CD4-positive, alpha-beta T cell (primary cell): ENCODE measurements at regions not wholly inside any gene's neighbourhood (a gene's known extent, or its start where the extent isn't known, plus 50 kb on each side); places are given as distances from the start of the nearest gene placed in this dataset.

Source experiments
- ATAC-seq: fragments of 200-7000 bp; cut with Tn5 transposase; one replicate; pipeline ENCODE4 v1.10.0; 2022; ENCODE audit warnings: mild to moderate bottlenecking; ENCODE audit not compliant: poor library complexity
- CTCF ChIA-PET: fragments of 350-600 bp; sonication (Branson Sonifier 250); formaldehyde crosslinking; loops from one replicate; lab custom pipeline; 2021; ENCODE audit warnings: antibody characterized with exemption, inconsistent platforms; lab: Charles Lee
- POLR2A ChIA-PET: fragments of 350-600 bp; sonication (Branson Sonifier 250); formaldehyde crosslinking; loops from one replicate; lab custom pipeline; 2021; ENCODE audit warnings: antibody characterized with exemption, inconsistent platforms; lab: Charles Lee
- DNase-seq, 14 experiments: peaks; one replicate each; pipeline ENCODE4 v3.0.0-alpha.2; 2013 to 2020; ENCODE audit warnings: mixed read lengths in 2 of 14
- H3K27ac ChIP-seq, 2 donors: one replicate each; pipeline versions ENCODE4 v1.5.1 to v1.7.0; 2013; ENCODE audit warnings: low read length in 2 of 2, low read depth in 1 of 2, mild to moderate bottlenecking in 1 of 2
- H3K27me3 ChIP-seq, 2 experiments: 1 replicate in 1 of 2; 2 replicates in 1 of 2; pipeline versions ENCODE4 v1.6.1 to v1.7.0; 2013; ENCODE audit warnings: low read length in 2 of 2, control low read depth in 1 of 2, mild to moderate bottlenecking in 1 of 2, moderate library complexity in 1 of 2; ENCODE audit not compliant: insufficient read depth in 2 of 2, control insufficient read depth in 1 of 2
- H3K36me3 ChIP-seq: one replicate; pipeline ENCODE4 v1.6.1; 2013; ENCODE audit warnings: low read length, control low read depth; ENCODE audit not compliant: insufficient read depth
- H3K4me1 ChIP-seq: one replicate; pipeline ENCODE4 v1.6.1; 2013; ENCODE audit warnings: low read length, control low read depth; ENCODE audit not compliant: insufficient read depth
- H3K4me3 ChIP-seq: one replicate; pipeline ENCODE4 v1.5.1; 2013; ENCODE audit warnings: mild to moderate bottlenecking, low read length, moderate library complexity
- H3K9me3 ChIP-seq, 2 experiments: 1 replicate in 1 of 2; 2 replicates in 1 of 2; pipeline versions ENCODE4 v1.6.1 to v1.7.0; 2013; ENCODE audit warnings: low read length in 2 of 2, mild to moderate bottlenecking in 2 of 2, control low read depth in 1 of 2, moderate library complexity in 1 of 2; ENCODE audit not compliant: control insufficient read depth in 1 of 2, insufficient read depth in 1 of 2
- H3K27ac Mint-ChIP-seq: one replicate; pipeline ENCODE4 v1.8.0; 2020; ENCODE audit warnings: mixed read lengths
- H3K27me3 Mint-ChIP-seq: one replicate; pipeline ENCODE4 v1.8.0; 2021; ENCODE audit warnings: mixed read lengths
- H3K36me3 Mint-ChIP-seq: one replicate; pipeline ENCODE4 v1.8.0; 2021; ENCODE audit warnings: low read depth, mixed read lengths
- H3K4me1 Mint-ChIP-seq: one replicate; pipeline ENCODE4 v1.8.0; 2021; ENCODE audit warnings: low read depth, mixed read lengths
- H3K4me3 Mint-ChIP-seq: one replicate; pipeline ENCODE4 v1.8.0; 2020; ENCODE audit warnings: mild to moderate bottlenecking, mixed read lengths
- H3K9me3 Mint-ChIP-seq: one replicate; pipeline ENCODE4 v1.8.0; 2020; ENCODE audit warnings: mixed read lengths
- CTCF ChIP-seq: fragments of 200-600 bp; IDR thresholded peaks from one replicate; pipeline ENCODE4 v1.8.0; 2022; ENCODE audit warnings: antibody characterized with exemption, mild to moderate bottlenecking
- intact Hi-C, 2 experiments: fragments of 100-400 bp; cut with DNase I in 1 of 2; cut with micrococcal nuclease in 1 of 2; formaldehyde crosslinking; loops; one replicate each; pipeline versions ENCODE4 v1.15.1 to v1.9.0; 2023 to 2025; cut with DNase I, micrococcal nuclease

- Histone ChIP-seq H3K27ac (no peak overlapping the region), H3K4me1 (peaks cover 51% of the 10 kb centered on the region), H3K4me3 (no peak overlapping the region), H3K36me3 (no peaks in the 10 kb centered on the region), H3K9me3 (no peaks in the 10 kb centered on the region), H3K27me3 (no peaks in the 10 kb centered on the region)
- DNase-seq (peak in 2 of 14 experiments; percentile 46 to 58), ATAC-seq (no peak)
- POLR2A ChIA-PET, result interaction anchor here (2.8 kb wide), 1 partner anchor 252 kb away, joined by 14 read pairs; no protein-coding TSS in a partner anchor
- intact Hi-C loops, result loop anchor here (5.0 to 10.0 kb wide), 3 partner anchors 123 to 276 kb away; partner anchors contain the start of genes MRPS6 (in 1 of the 2) and SLC5A3 (in 1 of the 2)
- H3K27me3 Mint-ChIP-seq, result no peaks in the 10 kb centered on the region
- peak overlapping the region; percentile 84 for H3K4me3 Mint-ChIP-seq
- no peaks in the 10 kb centered on the region for H3K9me3 Mint-ChIP-seq
- peaks cover 56% of the 10 kb centered on the region for H3K4me1 Mint-ChIP-seq
- CTCF ChIA-PET, result interaction anchor here (0.7 to 1.5 kb wide), 2 partner anchors 101 to 276 kb away, joined by 3 to 5 read pairs; no protein-coding TSS in a partner anchor
- no peaks in the 10 kb centered on the region for H3K36me3 Mint-ChIP-seq
- H3K27ac Mint-ChIP-seq, result peak overlapping the region; percentile 59
- no peak for TF ChIP-seq CTCF
These were observed 127.0 kb downstream of the MRPS6 start for GRCh38 chr21:34200288-34200905.

GRCh38 chr21:34201001-34201400, 127.6 kb downstream of the MRPS6 start:
- H3K27ac Mint-ChIP-seq, result peak overlapping the region; percentile 50
- H3K27ac ChIP-seq, result no peak overlapping the region
- peak overlapping the region; percentile 84 for H3K4me3 Mint-ChIP-seq
- no peak for ATAC-seq
- H3K9me3 ChIP-seq, result no peaks in the 10 kb centered on the region
- TF ChIP-seq CTCF, result no peak
- H3K4me1 Mint-ChIP-seq, result peaks cover 56% of the 10 kb centered on the region
- H3K4me3 ChIP-seq, result no peak overlapping the region
- CTCF ChIA-PET, result interaction anchor here (0.7 to 3.6 kb wide), 4 partner anchors 66 to 277 kb away, joined by 3 to 29 read pairs (median 5); partner anchors contain the start of genes MRPS6 and SLC5A3
- H3K36me3 ChIP-seq, result no peaks in the 10 kb centered on the region
- intact Hi-C loops, result loop anchor here (5.0 to 10.0 kb wide), 3 partner anchors 124 to 276 kb away; partner anchors contain the start of genes MRPS6 (in 1 of the 2) and SLC5A3 (in 1 of the 2)
- DNase-seq, result peak in 2 of 14 experiments; percentile 35 to 36
- H3K9me3 Mint-ChIP-seq, result no peaks in the 10 kb centered on the region
- H3K27me3 Mint-ChIP-seq, result no peaks in the 10 kb centered on the region
- peaks cover 51% of the 10 kb centered on the region for H3K4me1 ChIP-seq
- POLR2A ChIA-PET, result interaction anchor here (1.6 kb wide), 2 partner anchors 72 to 277 kb away, joined by 6 to 9 read pairs; no protein-coding TSS in a partner anchor
- no peaks in the 10 kb centered on the region for H3K27me3 ChIP-seq
- no peaks in the 10 kb centered on the region for H3K36me3 Mint-ChIP-seq

GRCh38 chr21:34201481-34201858, 128.1 kb downstream of the MRPS6 start:
- H3K9me3 ChIP-seq, result no peaks in the 10 kb centered on the region
- no peak for TF ChIP-seq CTCF
- peaks cover 51% of the 10 kb centered on the region for H3K4me1 ChIP-seq
- DNase-seq, result no peak
- Mint-ChIP-seq H3K27ac (peak overlapping the region; percentile 50), H3K27me3 (no peaks in the 10 kb centered on the region), H3K4me3 (peak overlapping the region; percentile 84), H3K9me3 (no peaks in the 10 kb centered on the region), H3K36me3 (no peaks in the 10 kb centered on the region), H3K4me1 (peaks cover 56% of the 10 kb centered on the region)
- ATAC-seq, result no peak
- H3K27ac ChIP-seq, result no peak overlapping the region
- H3K36me3 ChIP-seq, result no peaks in the 10 kb centered on the region
- peak overlapping the region; percentile 54 for H3K4me3 ChIP-seq
- ChIA-PET CTCF (interaction anchor here (0.9 to 3.6 kb wide), 4 partner anchors 67 to 277 kb away, joined by 3 to 29 read pairs (median 5); partner anchors contain the start of genes MRPS6 and SLC5A3), POLR2A (interaction anchor here (0.6 to 1.6 kb wide), 3 partner anchors 72 to 277 kb away, joined by 4 to 9 read pairs (median 6); no protein-coding TSS in a partner anchor)
- intact Hi-C loops, result loop anchor here (5.0 to 10.0 kb wide), 3 partner anchors 124 to 277 kb away; partner anchors contain the start of genes MRPS6 (in 1 of the 2) and SLC5A3 (in 1 of the 2)
- H3K27me3 ChIP-seq, result no peaks in the 10 kb centered on the region
